SH-SY5Y (cell line): ENCODE measurements at regions not wholly inside any gene's neighbourhood (a gene's known extent, or its start where the extent isn't known, plus 50 kb on each side); places are given as distances from the start of the nearest gene placed in this dataset.

ENCODE experiments used
- GATA2 ChIP-seq: IDR thresholded peaks from 2 replicates; pipeline ENCODE4 v1.6.1; 2011; ENCODE audit warnings: mild to moderate bottlenecking, low read depth, low read length
- GATA3 ChIP-seq: IDR thresholded peaks from 2 replicates; pipeline ENCODE4 v1.6.1; 2011; ENCODE audit warnings: low read depth, mild to moderate bottlenecking, low read length, moderate library complexity

- TF ChIP-seq GATA2 (no peak), GATA3 (no peak)
These were observed 169.2 kb downstream of the ETAA1 start for GRCh38 chr2:67566285-67566684.
